Sciatic nerve (tissue), 2 donors: ENCODE measurements at regions not wholly inside any gene's neighbourhood (a gene's known extent, or its start where the extent isn't known, plus 50 kb on each side); places are given as distances from the start of the nearest gene placed in this dataset.
"Not testable (repeated sequence)": the region's sequence is repeated elsewhere in the genome, so short reads cannot be mapped to it uniquely, and the experiment has no call there.

ENCODE experiments used
- ATAC-seq: fragments of 200-7000 bp; cut with Tn5 transposase; one replicate; pipeline ENCODE4 v1.9.1; 2020; ENCODE audit warnings: mild to moderate bottlenecking, moderate library complexity
- DNase-seq: peaks from one replicate; pipeline ENCODE4 v3.0.0-alpha.2; 2020; ENCODE audit warnings: low spot score
- intact Hi-C: fragments of 100-400 bp; cut with DNase I; formaldehyde crosslinking; loops from one replicate; pipeline ENCODE4 v1.14.2; 2022
- donor health status: DM: no; HTN: no; CAD: no.
- donor health status: DM: no; HTN: no; CAD: no.

GRCh38 chr6:128740951-128741350 lies 142.0 kb upstream of the LAMA2 start:
- ATAC-seq (no peak), DNase-seq (no peak)
- intact Hi-C loops = no loop called here

- ATAC-seq (no peak), DNase-seq (no peak)
- intact Hi-C loops = no loop called here
Observed at GRCh38 chr6:128739112-128739511, 143.8 kb upstream of the LAMA2 start.

GRCh38 chr6:128738112-128738511 lies 144.8 kb upstream of the LAMA2 start:
- DNase-seq (no peak), ATAC-seq (no peak)
- intact Hi-C loops = no loop called here

- intact Hi-C loops = no loop called here
- ATAC-seq (no peak), DNase-seq (no peak)
Observed at GRCh38 chr6:128736780-128737179, 146.2 kb upstream of the LAMA2 start.

- ATAC-seq (peak; percentile 73), DNase-seq (no peak)
- intact Hi-C loops = no loop called here
Observed at GRCh38 chr6:128731249-128732165, 151.4 kb upstream of the LAMA2 start.

GRCh38 chr6:128727500-128727899 lies 155.4 kb upstream of the LAMA2 start:
- intact Hi-C loops = no loop called here
- ATAC-seq (no peak), DNase-seq (no peak)

GRCh38 chr6:128725271-128726233 lies 157.4 kb upstream of the LAMA2 start:
- intact Hi-C loops = no loop called here
- DNase-seq (peak; percentile 58), ATAC-seq (no peak)

GRCh38 chr6:128724738-128725137 lies 158.2 kb upstream of the LAMA2 start:
- DNase-seq = no peak
- intact Hi-C loops = no loop called here

GRCh38 chr6:128723667-128724066 lies 159.3 kb upstream of the LAMA2 start:
- intact Hi-C loops = no loop called here
- DNase-seq (no peak), ATAC-seq (no peak)

More at GRCh38 chr6:128724738-128725137, 158.2 kb upstream of the LAMA2 start:
- no peak for ATAC-seq

GRCh38 chr6:128720891-128721290 lies 162.0 kb upstream of the LAMA2 start:
- intact Hi-C loops = no loop called here
- DNase-seq = no peak
- no peak for ATAC-seq

- ATAC-seq (no peak), DNase-seq (no peak)
- intact Hi-C loops = no loop called here
Observed at GRCh38 chr6:128719786-128720185, 163.2 kb upstream of the LAMA2 start.

GRCh38 chr6:128713461-128713860 lies 169.5 kb upstream of the LAMA2 start:
- intact Hi-C loops = no loop called here
- ATAC-seq (no peak), DNase-seq (no peak)

GRCh38 chr6:128712898-128713297 lies 170.0 kb upstream of the LAMA2 start:
- no peak for ATAC-seq

GRCh38 chr6:128711149-128711548 lies 171.8 kb upstream of the LAMA2 start:
- intact Hi-C loops = no loop called here
- ATAC-seq (no peak), DNase-seq (no peak)

More at GRCh38 chr6:128712898-128713297, 170.0 kb upstream of the LAMA2 start:
- DNase-seq = no peak
- intact Hi-C loops = no loop called here

- intact Hi-C loops = no loop called here
- ATAC-seq = no peak
- no peak for DNase-seq
Observed at GRCh38 chr6:128710315-128710714, 172.6 kb upstream of the LAMA2 start.

GRCh38 chr6:128704601-128705000 lies 178.3 kb upstream of the LAMA2 start:
- intact Hi-C loops = no loop called here
- ATAC-seq = no peak

GRCh38 chr6:128703794-128704193 lies 179.1 kb upstream of the LAMA2 start:
- ATAC-seq, intact Hi-C loops, DNase-seq: not testable (repeated sequence)

More at GRCh38 chr6:128704601-128705000, 178.3 kb upstream of the LAMA2 start:
- no peak for DNase-seq

GRCh38 chr6:128696691-128697689 lies 176.6 kb upstream of the PTPRK start:
- intact Hi-C loops = no loop called here
- DNase-seq (no peak), ATAC-seq (no peak)
